GM12878 (cell line): ENCODE measurements at regions not wholly inside any gene's neighbourhood (a gene's known extent, or its start where the extent isn't known, plus 50 kb on each side); places are given as distances from the start of the nearest gene placed in this dataset.

Experiments
- ATAC-seq: fragments of 200-7000 bp; cut with Tn5 transposase; 3 replicates; pipeline ENCODE4 v1.9.1; 2020; ENCODE audit warnings: mild to moderate bottlenecking, moderate library complexity
- BruUV-seq: library from RNA; stranded (reverse); fragments of 400-500 nt; replicated peaks from 2 replicates; lab custom pipeline; 2021; lab: Mats Ljungman, UMichigan
- CTCF ChIA-PET: fragments of 300-600 bp; sonication (Branson Sonifier 250); formaldehyde crosslinking; extraction: SDS; loops from one replicate; lab custom pipeline; 2021; ENCODE audit warnings: inconsistent platforms; lab: Yijun Ruan, JAX
- POLR2A ChIA-PET: fragments of 350-600 bp; formaldehyde crosslinking; extraction: SDS; loops from one replicate; lab custom pipeline; 2021; ENCODE audit warnings: inconsistent platforms; lab: Charles Lee
- RAD21 ChIA-PET: fragments of 300-600 bp; sonication (Branson Sonifier 250); formaldehyde crosslinking; loops from one replicate; lab custom pipeline; 2023; ENCODE audit warnings: antibody characterized with exemption; ENCODE audit not compliant: unreplicated experiment; lab: Charles Lee
- SMC1A ChIA-PET: fragments of 300-600 bp; sonication (Branson Sonifier 250); formaldehyde crosslinking; loops from one replicate; lab custom pipeline; 2023; ENCODE audit not compliant: unreplicated experiment, uncharacterized antibody; lab: Charles Lee
- DNase-seq: peaks from one replicate; pipeline ENCODE4 v3.0.0-alpha.2; 2011; ENCODE audit warnings: low read depth, low spot score
- FAIRE-seq: peaks from 3 replicates; lab custom pipeline; 2011; peaks lifted over from hg19 to GRCh38; lab: Jason Lieb, UNC
- H2AFZ ChIP-seq: 2 replicates; pipeline ENCODE4 v1.6.0; 2011; ENCODE audit warnings: low read depth, low read length, control low read depth; ENCODE audit not compliant: control insufficient read depth
- H3K27ac ChIP-seq: 2 replicates; pipeline ENCODE4 v1.5.1; 2011; ENCODE audit warnings: control low read depth; ENCODE audit not compliant: control insufficient read depth, insufficient read depth
- H3K27me3 ChIP-seq, 2 experiments: replicated peaks in 1 of 2; 2 replicates each; pipeline versions ENCODE4 v1.6.0 to v1.6.1; 2011; ENCODE audit warnings: low read length in 1 of 2; ENCODE audit not compliant: control insufficient read depth in 2 of 2, insufficient read depth in 2 of 2
- H3K36me3 ChIP-seq, 2 experiments: 2 replicates each; pipeline ENCODE4 v1.5.1; 2011; ENCODE audit warnings: low read length in 1 of 2; ENCODE audit not compliant: control insufficient read depth in 2 of 2, insufficient read depth in 2 of 2
- H3K4me1 ChIP-seq: 2 replicates; pipeline ENCODE4 v1.6.1; 2011; ENCODE audit warnings: mild to moderate bottlenecking, low read length, moderate library complexity, mixed read lengths; ENCODE audit not compliant: control insufficient read depth, insufficient read depth
- H3K4me2 ChIP-seq: 2 replicates; pipeline ENCODE4 v1.6.0; 2011; ENCODE audit warnings: control low read depth; ENCODE audit not compliant: control insufficient read depth, insufficient read depth
- H3K4me3 ChIP-seq: fragments of 200-600 bp; sonication (generic); 2 replicates; pipeline ENCODE4 v1.5.1; 2016
- H3K79me2 ChIP-seq: 2 replicates; pipeline ENCODE4 v1.6.0; 2011; ENCODE audit warnings: low read length; ENCODE audit not compliant: control insufficient read depth, insufficient read depth
- H3K9ac ChIP-seq: 2 replicates; pipeline ENCODE4 v1.8.0; 2011; ENCODE audit warnings: low read length, control low read depth, mixed read lengths; ENCODE audit not compliant: control insufficient read depth, insufficient read depth
- H3K9me3 ChIP-seq: replicated peaks from 3 replicates; pipeline ENCODE4 v1.5.1; 2011; ENCODE audit warnings: mild to moderate bottlenecking, low read length; ENCODE audit not compliant: control insufficient read depth, insufficient read depth
- H4K20me1 ChIP-seq: 2 replicates; pipeline ENCODE4 v1.6.0; 2011; ENCODE audit not compliant: control insufficient read depth, insufficient read depth
- CBFB ChIP-seq: IDR thresholded peaks from 2 replicates; pipeline ENCODE4 v1.6.1; 2016; ENCODE audit warnings: antibody characterized with exemption, low read depth
- MTA3 ChIP-seq: IDR thresholded peaks from 2 replicates; pipeline ENCODE4 v1.6.1; 2012; ENCODE audit warnings: low read length, inconsistent platforms, borderline replicate concordance
- POLR2A ChIP-seq: IDR thresholded peaks from 2 replicates; pipeline ENCODE4 v1.6.1; 2011; ENCODE audit warnings: low read depth, mild to moderate bottlenecking, low read length
- SREBF2 ChIP-seq: IDR thresholded peaks from 2 replicates; pipeline ENCODE4 v1.6.1; 2012; ENCODE audit warnings: mild to moderate bottlenecking, low read length
- ZBTB11 ChIP-seq: fragments of 450-650 bp; formaldehyde crosslinking; IDR thresholded peaks from 2 replicates; pipeline ENCODE4 v1.5.0; 2022; ENCODE audit warnings: mild to moderate bottlenecking, missing genetic modification characterization
- ZNF384 ChIP-seq: IDR thresholded peaks from 2 replicates; pipeline ENCODE4 v1.6.1; 2012; ENCODE audit warnings: low read depth, mild to moderate bottlenecking, low read length, improper control_type of control experiment, borderline replicate concordance
- ZNF592 ChIP-seq: fragments of 450-650 bp; IDR thresholded peaks from 2 replicates; pipeline ENCODE4 v1.6.1; 2017; ENCODE audit warnings: mild to moderate bottlenecking, moderate library complexity
- WGBS: methylation state at CpG from one replicate; pipeline ENCODE4 v1.1.6; 2016; ENCODE audit warnings: low lambda C conversion rate; ENCODE audit not compliant: insufficient replicate concordance, insufficient coverage; ENCODE audit errors: missing lambda C conversion rate; 5-methylcytosine and 5-hydroxymethylcytosine counted together
- in situ Hi-C: fragments of 300-500 bp; cut with MboI; formaldehyde crosslinking; loops from 9 replicates; pipeline ENCODE4 v1.14.3; 2018; ENCODE audit warnings: mixed read lengths
- intact Hi-C: fragments of 100-400 bp; cut with micrococcal nuclease; formaldehyde crosslinking; loops from one replicate; pipeline ENCODE4 v1.14.2; 2022; ENCODE audit not compliant: unreplicated experiment

- Histone ChIP-seq H3K27ac (no peak overlapping the region), H3K4me2 (no peak overlapping the region), H3K4me3 (no peak overlapping the region), H3K27me3 (no peaks in the 10 kb centered on the region), H2AFZ (no peak overlapping the region), H3K9me3 (no peaks in the 10 kb centered on the region; the same call in 2 of the 3 replicates), H4K20me1 (no peaks in the 10 kb centered on the region), H3K9ac (no peak overlapping the region), H3K4me1 (no peaks in the 10 kb centered on the region)
- SMC1A ChIA-PET: interaction anchor here (1.5 kb wide), 1 partner anchor 16 kb away, joined by 3 read pairs; no protein-coding TSS in a partner anchor
- intact Hi-C loops: no loop called here
- ATAC-seq: no peak
- RAD21 ChIA-PET: no interaction called here
- WGBS: 47% methylated on average over 3 of the region's 3 CpGs
- no peak for TF ChIP-seq CBFB
- TF ChIP-seq, all 136 proteins: peak for 0
- POLR2A ChIA-PET: no interaction called here
- no TSS peak for BruUV-seq
- Histone ChIP-seq H3K36me3 (no peaks in the 10 kb centered on the region), H3K79me2 (no peaks in the 10 kb centered on the region)
- DNase-seq (no peak), FAIRE-seq (no peak)
- in situ Hi-C loops: no loop called here
- CTCF ChIA-PET: interaction anchor here (1.1 kb wide), 1 partner anchor 40 kb away, joined by 3 read pairs; no protein-coding TSS in a partner anchor
Observed at GRCh38 chr15:37743826-37744225, 190.6 kb upstream of the TMCO5A start.

DNA sequence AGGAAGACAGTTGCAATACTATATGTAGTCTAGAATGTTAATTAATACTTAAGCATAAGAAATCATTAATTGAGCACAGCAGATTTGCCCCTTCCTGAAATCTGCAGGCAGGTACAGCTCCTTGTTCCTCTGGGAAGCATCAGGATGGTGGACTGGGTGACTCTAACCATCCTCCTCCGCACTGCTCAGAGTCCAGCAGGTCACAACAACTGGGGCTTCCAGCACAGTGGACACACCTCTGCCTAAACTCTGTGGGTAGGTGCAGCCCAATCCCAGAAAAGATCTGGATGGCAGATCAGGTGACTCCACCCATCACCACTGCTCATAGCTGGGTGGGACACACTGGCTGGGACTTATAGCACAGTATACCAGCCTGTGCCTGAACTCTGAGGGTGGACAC lies 189.9 kb upstream of the TMCO5A start:
- FAIRE-seq: no peak
- in situ Hi-C loops: no loop called here
- no peaks in the 10 kb centered on the region; the same call in 2 of the 3 replicates for H3K9me3 ChIP-seq
- TF ChIP-seq SREBF2 (no peak), MTA3 (no peak), ZNF384 (no peak), POLR2A (no peak), ZBTB11 (no peak), ZNF592 (no peak)

More for the DNA sequence above, 189.9 kb upstream of the TMCO5A start:
- ChIA-PET CTCF (interaction anchor here (1.1 kb wide), 1 partner anchor 39 kb away, joined by 3 read pairs; no protein-coding TSS in a partner anchor), RAD21 (no interaction called here), POLR2A (no interaction called here), SMC1A (interaction anchor here (1.5 kb wide), 1 partner anchor 17 kb away, joined by 3 read pairs; no protein-coding TSS in a partner anchor)
- Histone ChIP-seq H3K9ac (no peak overlapping the region), H3K27ac (no peak overlapping the region), H4K20me1 (no peaks in the 10 kb centered on the region), H2AFZ (no peak overlapping the region), H3K79me2 (no peaks in the 10 kb centered on the region), H3K4me2 (no peak overlapping the region), H3K27me3 (no peaks in the 10 kb centered on the region), H3K4me3 (no peak overlapping the region), H3K4me1 (no peaks in the 10 kb centered on the region), H3K36me3 (no peaks in the 10 kb centered on the region)
- ATAC-seq (no peak), DNase-seq (no peak)
- WGBS: 0% methylated on average over 1 of the region's 1 CpG
- intact Hi-C loops: no loop called here
- no TSS peak for BruUV-seq
